Eye (tissue), 1 donor: ENCODE measurements at regions not wholly inside any gene's neighbourhood (a gene's known extent, or its start where the extent isn't known, plus 50 kb on each side); places are given as distances from the start of the nearest gene placed in this dataset.

Experiments used
- DNase-seq: peaks from one replicate; pipeline ENCODE4 v3.0.0-alpha.2; 2015

- DNase-seq, result no peak
These were observed 70.9 kb upstream of the MGMT start for GRCh38 chr10:129396021-129396722.

DNA sequence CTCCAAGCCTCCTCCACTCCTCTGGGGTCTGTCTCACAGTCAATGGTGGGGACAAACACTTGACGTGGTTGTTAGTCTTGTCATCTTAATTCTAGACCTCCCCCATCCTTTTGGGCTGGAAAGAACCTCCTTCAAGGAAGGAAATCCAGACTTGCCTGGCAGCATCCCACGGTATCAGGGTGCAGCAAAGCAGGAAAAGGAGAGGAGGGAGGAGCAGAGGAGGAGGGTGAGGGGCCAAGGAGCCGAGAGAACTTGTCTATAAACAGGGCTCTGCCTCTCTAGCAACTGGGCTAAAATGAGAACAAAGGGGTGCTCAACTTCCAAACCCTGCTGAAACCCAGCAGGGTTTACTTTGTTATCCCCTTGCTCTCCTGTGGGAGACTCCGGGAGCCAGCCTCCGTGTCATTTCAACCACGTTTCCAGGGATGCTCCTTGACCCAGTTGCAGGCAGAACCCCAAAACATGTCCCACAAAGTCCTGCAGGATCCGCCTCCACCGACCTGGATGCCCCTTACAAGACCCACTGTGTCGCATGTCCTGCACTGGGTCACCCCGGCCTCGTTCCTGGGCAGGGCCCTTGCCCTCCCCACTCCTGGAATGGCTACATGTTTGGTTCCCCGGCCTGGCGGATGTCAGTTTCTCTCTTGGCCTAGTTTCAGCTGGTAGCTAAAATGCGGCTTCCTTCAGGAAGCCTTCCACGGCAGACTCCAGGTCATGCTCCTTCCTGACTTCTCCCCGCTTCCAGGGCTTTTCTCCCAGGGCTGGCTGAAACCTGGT, 69.7 kb upstream of the MGMT start:
- no peak for DNase-seq

- peak; percentile 63 for DNase-seq
These were observed 68.3 kb upstream of the MGMT start for GRCh38 chr10:129398711-129399141.

GRCh38 chr10:129400426-129400825, 66.6 kb upstream of the MGMT start:
- DNase-seq, result no peak

DNA sequence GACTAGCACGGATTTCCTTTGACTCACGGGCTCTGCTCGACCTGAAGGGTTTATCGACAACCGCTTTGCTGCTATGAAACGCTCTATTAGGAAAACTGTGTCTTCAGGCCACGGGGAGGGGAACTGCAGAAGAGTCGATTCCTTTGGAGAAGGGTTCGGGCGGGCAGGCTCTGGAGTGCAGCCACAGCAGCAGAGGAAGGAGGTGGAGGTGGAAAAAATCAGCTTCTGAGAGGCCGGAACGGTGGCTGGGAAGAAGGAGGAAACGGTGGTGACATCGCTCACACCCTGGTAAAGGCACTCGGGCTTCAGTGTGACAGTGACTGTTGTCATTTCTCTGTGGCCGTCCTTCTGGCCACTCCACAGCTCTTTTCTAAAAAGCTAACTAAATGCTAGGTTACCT, 64.6 kb upstream of the MGMT start:
- DNase-seq, result no peak

DNA sequence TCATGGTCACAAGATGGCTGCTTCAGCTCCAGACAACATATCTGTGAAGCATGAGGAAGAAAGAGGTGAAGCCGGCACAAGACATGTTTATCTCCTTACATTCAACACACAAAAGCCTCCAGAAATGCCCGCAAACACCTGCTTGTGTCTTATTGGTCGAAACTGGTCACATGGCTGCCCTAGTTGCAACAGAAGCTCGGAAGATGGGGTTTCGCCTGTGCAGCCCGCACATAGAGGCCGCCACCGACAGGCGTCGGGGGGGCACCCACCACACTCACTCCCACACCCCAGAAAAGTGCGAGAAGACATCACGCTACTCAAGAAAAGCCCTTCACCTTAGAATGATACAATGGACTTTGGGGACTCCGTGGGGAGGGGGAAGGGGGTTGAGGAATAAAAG, 63.0 kb upstream of the MGMT start:
- DNase-seq, result no peak

DNA sequence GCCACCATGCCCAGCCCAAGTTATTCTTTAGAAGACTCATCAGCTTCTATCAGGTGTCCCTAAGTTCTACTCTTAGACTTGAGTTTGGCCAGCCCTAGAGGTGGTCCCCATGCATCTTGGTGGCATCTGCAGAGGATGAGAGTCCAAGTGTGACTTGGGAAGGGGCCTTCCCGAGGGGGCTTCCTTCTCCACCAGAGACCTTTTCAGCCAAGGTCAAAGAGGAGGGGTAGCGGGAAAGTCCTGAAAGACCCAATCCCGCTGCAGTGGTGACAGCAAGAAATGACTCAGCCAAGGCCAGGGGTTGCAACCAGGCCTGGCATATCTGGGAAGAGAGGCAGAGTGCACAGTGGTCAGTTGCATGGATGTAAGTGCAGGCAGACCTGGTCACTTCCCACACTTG, 61.7 kb upstream of the MGMT start:
- DNase-seq, result no peak

DNA sequence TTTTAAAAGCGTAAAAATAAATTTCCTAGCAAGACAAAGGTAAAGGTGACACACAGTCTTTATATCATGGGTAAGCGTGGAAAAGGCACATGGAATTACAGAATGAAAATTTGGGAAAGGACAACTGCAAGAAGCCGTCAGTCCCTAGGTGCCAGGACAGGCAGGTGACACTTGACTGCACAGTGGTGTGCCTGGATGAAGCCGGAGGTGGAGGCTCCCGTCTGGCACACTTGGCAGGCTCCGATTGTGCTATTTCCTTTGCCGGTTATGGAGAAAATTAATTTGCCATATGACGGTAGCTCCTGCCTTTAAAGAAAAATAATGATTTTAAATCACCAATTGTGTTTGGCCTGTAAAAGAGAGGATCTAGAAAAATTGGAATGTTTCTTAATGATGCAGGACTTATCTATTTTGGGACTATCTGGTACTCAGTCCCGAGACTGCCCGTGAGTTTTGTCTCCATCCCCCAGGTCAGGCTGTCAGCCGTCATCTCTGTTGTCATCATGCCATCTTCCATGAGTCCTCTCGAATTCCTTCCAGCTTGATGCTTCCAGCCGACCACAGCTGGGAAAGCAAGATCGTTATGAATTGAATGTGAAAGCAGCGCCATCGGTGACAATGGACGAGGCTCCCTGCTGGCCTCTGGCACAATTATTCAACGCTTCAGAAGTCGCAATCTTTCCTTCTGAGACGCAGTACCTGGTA, 56.2 kb upstream of the MGMT start:
- peak; percentile 82 for DNase-seq

DNA sequence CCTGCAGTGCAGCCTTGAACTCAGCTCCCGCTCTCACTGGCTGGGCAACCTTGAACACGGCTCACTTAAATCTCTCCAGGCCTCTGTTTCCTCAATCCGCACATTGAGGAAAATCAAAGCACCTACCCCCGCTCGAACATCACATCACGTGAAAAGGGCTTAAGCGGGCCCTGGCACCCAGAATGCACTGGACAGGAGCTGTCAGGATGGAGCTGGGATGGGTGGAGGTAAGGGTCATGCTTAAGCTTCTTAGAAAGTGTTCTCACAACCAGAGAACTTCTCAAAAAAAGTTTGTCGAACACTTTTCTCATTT, 55.7 kb upstream of the MGMT start:
- no peak for DNase-seq

DNA sequence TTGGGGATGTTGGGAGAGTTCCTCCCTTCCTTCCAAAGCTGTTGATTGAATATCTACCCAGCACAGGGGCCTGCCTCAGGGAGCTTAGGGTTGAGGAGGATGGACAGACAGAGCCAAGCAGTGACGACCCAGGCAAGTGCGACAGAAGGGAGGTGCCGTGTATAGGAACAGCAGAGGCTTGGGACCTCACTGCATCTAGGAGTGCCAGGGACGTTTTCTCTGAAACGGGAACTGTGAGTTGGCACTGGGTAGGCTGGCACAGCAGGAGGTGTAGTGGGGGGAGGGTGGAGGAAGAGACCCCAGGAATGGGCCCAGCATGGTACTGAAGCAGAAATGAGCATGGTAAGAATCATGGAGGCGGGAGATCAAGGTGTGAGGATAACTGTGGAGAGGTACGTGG, 55.3 kb upstream of the MGMT start:
- no peak for DNase-seq

DNA sequence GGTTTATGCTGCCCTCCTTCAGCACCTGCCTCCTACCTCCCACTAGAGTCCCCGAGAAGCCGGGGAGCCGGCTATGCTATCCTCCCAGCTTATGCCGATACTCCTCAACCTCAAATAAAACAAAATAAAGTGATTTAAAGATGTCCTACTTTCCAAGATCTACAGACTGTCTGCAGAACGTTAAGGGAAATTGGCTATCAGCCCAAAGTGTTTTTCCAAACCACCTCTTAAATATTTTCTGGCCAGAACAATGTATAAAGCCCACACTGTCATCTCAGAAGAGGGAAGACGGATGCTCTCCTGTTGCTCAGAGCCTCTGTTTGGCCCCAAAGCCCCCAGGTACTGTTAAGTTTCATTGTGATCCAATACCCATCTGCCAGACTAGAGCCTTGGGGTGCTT, 54.0 kb upstream of the MGMT start:
- no peak for DNase-seq

DNA sequence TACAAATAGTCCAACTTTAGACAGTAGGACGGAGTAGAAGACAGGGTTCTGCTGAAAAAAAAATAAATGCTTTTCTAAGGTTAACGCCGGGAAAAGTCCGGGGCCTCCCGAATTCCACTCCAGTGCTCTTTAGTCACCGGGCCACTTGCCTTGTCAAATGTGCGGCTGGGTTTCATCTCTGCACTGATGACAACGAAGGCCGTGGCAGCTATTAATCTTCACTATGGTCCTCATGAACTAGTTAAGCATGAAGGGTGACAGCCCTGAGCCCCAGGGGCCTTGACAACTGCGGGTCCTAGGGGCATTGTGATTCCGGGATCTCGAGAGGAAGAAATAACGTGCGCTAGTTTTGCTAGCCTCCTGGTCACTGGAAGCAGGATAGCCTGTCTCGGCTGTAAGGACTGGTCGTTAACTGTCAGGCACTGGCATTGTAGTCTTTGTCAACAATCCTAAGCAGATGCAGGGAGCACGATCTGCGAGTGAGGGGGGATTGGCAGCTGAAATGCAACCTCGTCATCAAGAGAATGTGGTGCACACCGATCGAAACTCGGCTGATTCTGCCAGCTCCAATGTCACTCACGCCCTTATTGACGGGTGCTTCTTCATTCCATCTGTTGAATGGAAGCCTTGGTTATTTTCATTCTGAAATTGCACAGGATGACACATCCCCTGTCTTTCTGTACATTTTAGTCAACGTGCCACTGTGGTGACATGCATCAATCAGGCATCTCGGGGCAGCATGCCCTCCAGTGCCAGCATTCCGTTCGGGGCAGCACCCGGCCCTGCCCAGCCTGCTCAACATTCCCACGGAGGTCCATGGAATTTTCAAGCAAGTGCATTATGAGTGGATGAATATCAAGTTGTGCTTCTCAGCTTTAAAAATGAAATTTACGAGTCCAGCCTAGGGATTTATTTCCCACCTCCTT, 51.6 kb upstream of the MGMT start:
- peak; percentile 63 for DNase-seq

DNA sequence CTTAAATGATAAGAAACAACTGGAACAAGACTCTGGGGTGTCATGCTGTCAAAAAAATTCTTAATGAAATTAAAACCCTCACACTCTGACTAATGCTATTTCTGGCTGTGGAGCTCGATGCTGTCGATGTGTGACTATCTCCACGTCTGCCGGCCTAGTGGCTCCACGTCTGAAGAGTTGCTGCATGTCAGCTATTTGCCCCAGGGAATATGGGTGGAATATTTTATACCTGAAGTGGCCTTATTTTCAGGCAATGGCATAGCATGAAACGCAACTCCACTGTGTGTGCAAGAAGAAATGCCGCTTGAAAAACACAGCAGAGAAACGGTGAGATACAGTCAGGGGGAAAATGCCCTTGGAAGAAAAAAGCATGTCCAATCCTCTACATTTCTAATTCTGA, 50.9 kb upstream of the MGMT start:
- peak; percentile 54 for DNase-seq

GRCh38 chr10:129416956-129417765, 49.9 kb upstream of the MGMT start:
- peak; percentile 82 for DNase-seq
